Endothelial cell of umbilical vein (primary cell): ENCODE measurements at regions not wholly inside any gene's neighbourhood (a gene's known extent, or its start where the extent isn't known, plus 50 kb on each side); places are given as distances from the start of the nearest gene placed in this dataset.

ENCODE experiments used
- EZH2 ChIP-seq: IDR thresholded peaks from 2 replicates; pipeline ENCODE4 v1.6.1; 2012; ENCODE audit warnings: borderline replicate concordance, low read depth, mild to moderate bottlenecking, moderate library complexity, low read length, inconsistent platforms; ENCODE audit not compliant: severe bottlenecking
- FOS ChIP-seq: IDR thresholded peaks from 2 replicates; pipeline ENCODE4 v1.6.1; 2011; ENCODE audit warnings: mild to moderate bottlenecking, low read length, moderate library complexity, borderline replicate concordance; ENCODE audit not compliant: insufficient read depth
- GATA2 ChIP-seq: IDR thresholded peaks from 2 replicates; pipeline ENCODE4 v1.7.0; 2011; ENCODE audit warnings: low read depth, mild to moderate bottlenecking, moderate library complexity, mixed read lengths, low read length; ENCODE audit not compliant: insufficient read length, insufficient read depth
- JUN ChIP-seq: IDR thresholded peaks from 2 replicates; pipeline ENCODE4 v1.6.1; 2011; ENCODE audit warnings: borderline replicate concordance, low read depth; ENCODE audit not compliant: insufficient read length, insufficient read depth
- MAX ChIP-seq: IDR thresholded peaks from 2 replicates; pipeline ENCODE4 v1.6.1; 2011; ENCODE audit not compliant: insufficient read depth, insufficient read length
- MYC ChIP-seq: IDR thresholded peaks from one replicate; pipeline ENCODE4 v1.6.1; 2011; ENCODE audit warnings: mild to moderate bottlenecking, low read depth, low read length
- POLR2A ChIP-seq: IDR thresholded peaks from 2 replicates; pipeline ENCODE4 v1.6.1; 2012; ENCODE audit warnings: low read depth, mild to moderate bottlenecking, control low read depth, low read length
- POLR2AphosphoS5 ChIP-seq: IDR thresholded peaks from 2 replicates; pipeline ENCODE4 v1.6.1; 2012; ENCODE audit warnings: low read depth, mild to moderate bottlenecking, control low read depth, low read length, moderate library complexity; ENCODE audit not compliant: insufficient read depth
- TF ChIP-seq, protein P1 (sequence below), 2 donors: IDR thresholded peaks; 1 replicate in 1 of 2; 2 replicates in 1 of 2; pipeline ENCODE4 v1.5.1; 2011; ENCODE audit warnings: low read length in 2 of 2, mild to moderate bottlenecking in 2 of 2, moderate library complexity in 2 of 2, control low read depth in 1 of 2, inconsistent platforms in 1 of 2, low read depth in 1 of 2; ENCODE audit not compliant: insufficient read depth in 1 of 2; ENCODE audit errors: extremely low read depth in 1 of 2

DNA sequence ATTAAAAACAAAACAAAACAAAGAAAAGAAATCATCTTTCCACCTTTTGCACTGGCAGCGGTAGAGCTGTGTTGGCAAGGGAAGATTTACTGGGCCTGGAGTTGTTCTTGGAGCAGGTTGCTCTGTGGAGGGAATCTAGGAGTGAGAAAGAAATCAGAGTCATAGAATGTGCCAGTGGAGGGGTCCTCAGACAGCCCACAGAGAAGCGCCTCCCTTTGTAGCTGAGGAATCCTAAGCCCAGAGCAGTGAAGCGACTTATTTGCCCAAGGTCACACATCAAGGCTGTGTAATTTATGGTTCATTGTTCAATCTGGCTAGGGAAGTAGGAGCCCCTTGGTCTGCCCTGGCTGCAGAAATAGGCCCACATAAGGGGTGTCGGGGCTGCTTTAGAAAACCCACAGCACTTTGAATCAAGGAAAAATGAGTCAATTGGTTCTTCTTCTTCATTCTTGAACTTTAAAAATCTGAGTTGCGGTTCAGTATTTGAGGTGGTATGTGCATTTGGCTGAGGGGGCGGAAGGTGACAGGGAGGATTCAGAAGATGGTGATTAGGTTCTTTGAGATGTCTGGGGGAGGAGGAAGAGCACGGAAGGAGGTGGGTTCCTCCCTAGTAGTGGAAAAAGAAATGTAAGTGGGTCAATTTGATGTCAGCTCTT is 253.7 kb downstream of the PTEN start:
- TF ChIP-seq POLR2A (no peak), EZH2 (no peak), POLR2AphosphoS5 (no peak), MAX (no peak), FOS (no peak), MYC (no peak), JUN (no peak), GATA2 (no peak)
- TF ChIP-seq, protein P1, sequence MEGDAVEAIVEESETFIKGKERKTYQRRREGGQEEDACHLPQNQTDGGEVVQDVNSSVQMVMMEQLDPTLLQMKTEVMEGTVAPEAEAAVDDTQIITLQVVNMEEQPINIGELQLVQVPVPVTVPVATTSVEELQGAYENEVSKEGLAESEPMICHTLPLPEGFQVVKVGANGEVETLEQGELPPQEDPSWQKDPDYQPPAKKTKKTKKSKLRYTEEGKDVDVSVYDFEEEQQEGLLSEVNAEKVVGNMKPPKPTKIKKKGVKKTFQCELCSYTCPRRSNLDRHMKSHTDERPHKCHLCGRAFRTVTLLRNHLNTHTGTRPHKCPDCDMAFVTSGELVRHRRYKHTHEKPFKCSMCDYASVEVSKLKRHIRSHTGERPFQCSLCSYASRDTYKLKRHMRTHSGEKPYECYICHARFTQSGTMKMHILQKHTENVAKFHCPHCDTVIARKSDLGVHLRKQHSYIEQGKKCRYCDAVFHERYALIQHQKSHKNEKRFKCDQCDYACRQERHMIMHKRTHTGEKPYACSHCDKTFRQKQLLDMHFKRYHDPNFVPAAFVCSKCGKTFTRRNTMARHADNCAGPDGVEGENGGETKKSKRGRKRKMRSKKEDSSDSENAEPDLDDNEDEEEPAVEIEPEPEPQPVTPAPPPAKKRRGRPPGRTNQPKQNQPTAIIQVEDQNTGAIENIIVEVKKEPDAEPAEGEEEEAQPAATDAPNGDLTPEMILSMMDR (IDR thresholded peaks at IDR 0.05; ENCODE audit: extremely low read depth in 1 of 2, insufficient read depth in 1 of 2, low read depth in 1 of 2, low read length in 2 of 2): no peak
